ENCODE measurements at regions not wholly inside any gene's neighbourhood (a gene's known extent, or its start where the extent isn't known, plus 50 kb on each side); places are given as distances from the start of the nearest gene placed in this dataset.

GRCh38 chr6:27138406-27138805 lies 109.1 kb upstream of the PRSS16 start:
- Histone ChIP-seq H2AFZ (ENCODE audit: low read length) (no peak overlapping the region), H3K9ac (ENCODE audit: insufficient read depth, low read depth, low read length) (no peak overlapping the region), H3K27me3 (ENCODE audit: control insufficient read depth in 1 of 2, insufficient read depth in 2 of 2, low read length in 2 of 2) (peaks cover 0 to 7% of the 10 kb centered on the region in 2 experiments; a peak in 3 of 5 replicates), H4K20me1 (ENCODE audit: insufficient read depth, low read length) (no peaks in the 10 kb centered on the region), H3K4me1 (ENCODE audit: insufficient read depth, low read length) (peaks cover 27% of the 10 kb centered on the region), H3K27ac (ENCODE audit: extremely low read length, insufficient read depth, low read length) (no peak overlapping the region), H3K36me3 (replicated peaks in 1 of 2; ENCODE audit: control insufficient read depth in 1 of 2, insufficient read depth in 2 of 2, low read length in 2 of 2) (no peaks in the 10 kb centered on the region), H3K4me3 (replicated peaks in 1 of 3; ENCODE audit: insufficient read depth in 1 of 3, low read depth in 2 of 3, low read length in 3 of 3) (no peak overlapping the region), H3K79me2 (ENCODE audit: insufficient read depth, low read length) (no peaks in the 10 kb centered on the region), H3K4me2 (ENCODE audit: low read depth, low read length) (no peak overlapping the region), H3K9me3 (ENCODE audit: low read length) (no peaks in the 10 kb centered on the region)
- no peak for FAIRE-seq
- ChIA-PET CTCF (ENCODE audit: low intra/inter-chr PET ratio, low total read pairs) (no interaction called here), POLR2A (no interaction called here)
- no peak for DNase-seq (ENCODE audit: low spot score)
- in situ Hi-C loops (cut with HindIII; ENCODE audit: extremely low pct_ligation_motif_present, low pct_unique_long_range_greater_than_20kb) (no loop called here), intact Hi-C loops (cut with micrococcal nuclease; ENCODE audit: unreplicated experiment) (no loop called here)
- 21% methylated on average over 3 of the region's 3 CpGs for WGBS (ENCODE audit: low lambda C conversion rate)
- no peak for ATAC-seq
- TF ChIP-seq ZNF781 (CRISPR knock-in tag; IDR thresholded peaks at IDR 0.05; ENCODE audit: borderline replicate concordance, not compliant biosample characterization) = no peak
- no peak for TF ChIP-seq POLR2G (IDR thresholded peaks at IDR 0.05; ENCODE audit: low read depth, low read length)
- no peak for TF ChIP-seq TBX2 (CRISPR knock-in tag; IDR thresholded peaks at IDR 0.05; ENCODE audit: borderline replicate concordance)
- TF ChIP-seq ZNF75D (CRISPR knock-in tag; IDR thresholded peaks at IDR 0.05; ENCODE audit: borderline replicate concordance) = no peak
- TF ChIP-seq ZNF414 (CRISPR knock-in tag; IDR thresholded peaks at IDR 0.05) = no peak
- TF ChIP-seq ARHGAP35 (CRISPR knock-in tag; IDR thresholded peaks at IDR 0.05; ENCODE audit: borderline replicate concordance) = no peak
- TF ChIP-seq SP140L (CRISPR knock-in tag; IDR thresholded peaks at IDR 0.05; ENCODE audit: borderline replicate concordance) = no peak
- TF ChIP-seq PPARG (CRISPR knock-in tag; conservative IDR thresholded peaks at IDR 0.05) = no peak
- no peak for TF ChIP-seq PITX1 (CRISPR knock-in tag; IDR thresholded peaks at IDR 0.05)
- BruUV-seq (replicated peaks) = no TSS peak

All from HepG2 (cell line).